Prostate gland (tissue), 2 donors: ENCODE measurements at regions not wholly inside any gene's neighbourhood (a gene's known extent, or its start where the extent isn't known, plus 50 kb on each side); places are given as distances from the start of the nearest gene placed in this dataset.

Experiments
- DNase-seq: peaks from one replicate; pipeline ENCODE4 v3.0.0-alpha.2; 2019; ENCODE audit warnings: low spot score
- H3K27ac ChIP-seq, 2 donors: fragments of 200-600 bp; sonication (generic); 2 replicates each; pipeline ENCODE4 v1.5.1; 2017 to 2019
- H3K27me3 ChIP-seq: fragments of 200-600 bp; sonication (generic); replicated peaks from 2 replicates; pipeline ENCODE4 v1.5.1; 2019; ENCODE audit not compliant: insufficient read depth
- H3K36me3 ChIP-seq, 2 donors: fragments of 200-600 bp; sonication (generic); 1 replicate in 1 of 2; 2 replicates in 1 of 2; pipeline versions ENCODE4 v1.5.1 to v1.8.1; 2017 to 2019
- H3K4me1 ChIP-seq: fragments of 200-600 bp; sonication (generic); replicated peaks from 2 replicates; pipeline ENCODE4 v1.5.1; 2019
- H3K4me3 ChIP-seq, 2 donors: fragments of 200-600 bp; sonication (generic); 2 replicates each; pipeline ENCODE4 v1.5.1; 2017 to 2019
- H3K9me3 ChIP-seq: fragments of 200-600 bp; sonication (generic); 2 replicates; pipeline ENCODE4 v1.5.1; 2017
- POLR2A ChIP-seq: fragments of 450-650 bp; IDR thresholded peaks from one replicate; pipeline ENCODE4 v1.6.1; 2016; ENCODE audit warnings: antibody characterized with exemption, mild to moderate bottlenecking
- POLR2AphosphoS5 ChIP-seq: sonication (generic); formaldehyde crosslinking; IDR thresholded peaks from one replicate; pipeline ENCODE4 v1.6.1; 2017; ENCODE audit warnings: antibody characterized with exemption
- WGBS: methylation state at CpG from one replicate; pipeline ENCODE4 v1.1.5; 2018; 5-methylcytosine and 5-hydroxymethylcytosine counted together
- intact Hi-C: fragments of 100-400 bp; cut with DNase I; formaldehyde crosslinking; loops from one replicate; pipeline ENCODE4 v1.14.2; 2022
- TF ChIP-seq, protein P1 (sequence below), 4 experiments: fragments of 200-600 bp in 2 of 4; fragments of 450-650 bp in 2 of 4; sonication (generic) in 2 of 4; IDR thresholded peaks; 1 replicate in 3 of 4; 2 replicates in 1 of 4; pipeline ENCODE4 v1.5.1; 2016 to 2019; ENCODE audit warnings: antibody characterized with exemption in 4 of 4, mild to moderate bottlenecking in 2 of 4, moderate library complexity in 2 of 4

DNA sequence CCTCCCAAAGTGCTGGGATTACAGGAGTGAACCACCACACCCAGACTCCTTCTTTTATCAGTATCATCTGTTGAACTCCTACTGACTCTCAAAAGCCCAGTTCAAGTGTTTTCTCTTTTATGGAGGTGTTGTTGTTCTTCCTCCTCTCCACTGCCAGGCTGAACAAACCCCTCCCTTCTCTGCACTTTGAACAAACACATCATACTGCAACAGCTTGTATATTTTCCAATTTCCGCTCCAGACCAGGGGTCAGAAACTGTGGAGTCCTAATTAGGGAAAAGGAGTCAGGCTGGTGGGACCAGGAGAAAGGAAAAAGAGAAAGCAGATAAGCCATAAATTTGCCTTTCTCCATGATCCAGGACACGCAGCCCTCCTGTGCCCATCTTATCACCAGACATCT lies 148.1 kb upstream of the HMHB1 start:
- Histone ChIP-seq H3K27ac (no peak overlapping the region), H3K9me3 (no peaks in the 10 kb centered on the region), H3K4me3 (no peak overlapping the region), H3K27me3 (no peaks in the 10 kb centered on the region), H3K36me3 (no peaks in the 10 kb centered on the region), H3K4me1 (no peaks in the 10 kb centered on the region)
- 82% methylated on average over 2 of the region's 2 CpGs for WGBS
- intact Hi-C loops, result no loop called here
- TF ChIP-seq POLR2AphosphoS5 (no peak), POLR2A (no peak)
- TF ChIP-seq, protein P1, sequence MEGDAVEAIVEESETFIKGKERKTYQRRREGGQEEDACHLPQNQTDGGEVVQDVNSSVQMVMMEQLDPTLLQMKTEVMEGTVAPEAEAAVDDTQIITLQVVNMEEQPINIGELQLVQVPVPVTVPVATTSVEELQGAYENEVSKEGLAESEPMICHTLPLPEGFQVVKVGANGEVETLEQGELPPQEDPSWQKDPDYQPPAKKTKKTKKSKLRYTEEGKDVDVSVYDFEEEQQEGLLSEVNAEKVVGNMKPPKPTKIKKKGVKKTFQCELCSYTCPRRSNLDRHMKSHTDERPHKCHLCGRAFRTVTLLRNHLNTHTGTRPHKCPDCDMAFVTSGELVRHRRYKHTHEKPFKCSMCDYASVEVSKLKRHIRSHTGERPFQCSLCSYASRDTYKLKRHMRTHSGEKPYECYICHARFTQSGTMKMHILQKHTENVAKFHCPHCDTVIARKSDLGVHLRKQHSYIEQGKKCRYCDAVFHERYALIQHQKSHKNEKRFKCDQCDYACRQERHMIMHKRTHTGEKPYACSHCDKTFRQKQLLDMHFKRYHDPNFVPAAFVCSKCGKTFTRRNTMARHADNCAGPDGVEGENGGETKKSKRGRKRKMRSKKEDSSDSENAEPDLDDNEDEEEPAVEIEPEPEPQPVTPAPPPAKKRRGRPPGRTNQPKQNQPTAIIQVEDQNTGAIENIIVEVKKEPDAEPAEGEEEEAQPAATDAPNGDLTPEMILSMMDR (IDR thresholded peaks at IDR 0.05), result no peak
- no peak for DNase-seq

DNA sequence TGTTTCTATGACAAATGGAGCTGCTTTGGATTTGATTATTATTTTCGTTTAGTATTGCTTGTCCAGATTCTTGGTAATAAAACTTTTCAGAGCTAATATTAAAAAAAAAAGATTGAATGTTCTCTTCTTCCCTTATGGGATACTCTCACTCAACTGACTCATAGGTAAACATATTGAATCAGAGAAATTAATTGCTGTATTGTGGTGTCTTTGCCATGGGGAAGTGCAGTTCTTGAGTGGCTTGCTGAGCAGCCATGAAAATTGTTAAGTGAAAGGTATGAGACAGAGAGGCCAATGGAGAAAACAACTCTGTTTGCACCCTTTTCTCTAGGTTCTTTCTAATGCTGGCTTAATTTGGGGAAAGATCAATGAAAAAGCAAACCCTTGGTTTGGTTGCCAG lies 149.9 kb upstream of the HMHB1 start:
- H3K4me3 ChIP-seq, result no peak overlapping the region
- intact Hi-C loops, result no loop called here
- WGBS, result 67% methylated on average over 1 of the region's 1 CpG
- H3K36me3 ChIP-seq, result no peaks in the 10 kb centered on the region
- H3K9me3 ChIP-seq, result no peaks in the 10 kb centered on the region
- H3K27ac ChIP-seq, result no peak overlapping the region
- DNase-seq, result no peak
- no peak for TF ChIP-seq POLR2A
- no peak for TF ChIP-seq POLR2AphosphoS5
- TF ChIP-seq, protein P1 (IDR thresholded peaks at IDR 0.05), result no peak
- no peaks in the 10 kb centered on the region for H3K4me1 ChIP-seq
- H3K27me3 ChIP-seq, result no peaks in the 10 kb centered on the region

DNA sequence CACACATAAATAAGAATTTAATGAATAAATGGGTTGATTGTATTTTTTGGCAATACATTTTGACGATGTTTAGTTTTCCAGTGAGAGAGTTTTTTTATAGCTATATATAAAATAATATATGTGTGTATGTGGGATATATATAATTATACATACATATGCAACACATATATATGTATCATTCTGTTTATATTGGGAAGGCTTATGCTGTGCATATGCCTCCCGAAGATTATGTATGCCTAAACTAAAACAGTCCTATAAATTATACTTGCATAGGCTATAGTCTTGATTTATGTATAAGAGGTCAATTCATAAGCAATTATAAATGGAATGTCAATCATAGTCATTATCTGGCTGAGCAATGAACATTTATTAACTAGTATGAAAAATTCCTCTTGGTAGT lies 151.3 kb upstream of the HMHB1 start:
- no peak overlapping the region for H3K27ac ChIP-seq
- H3K36me3 ChIP-seq, result no peaks in the 10 kb centered on the region
- H3K4me1 ChIP-seq, result no peaks in the 10 kb centered on the region
- intact Hi-C loops, result no loop called here
- H3K4me3 ChIP-seq, result no peak overlapping the region
- 90% methylated on average over 2 of the region's 2 CpGs for WGBS
- no peak for TF ChIP-seq POLR2A
- TF ChIP-seq, protein P1 (IDR thresholded peaks at IDR 0.05), result no peak
- TF ChIP-seq POLR2AphosphoS5, result no peak
- no peak for DNase-seq
- no peaks in the 10 kb centered on the region for H3K27me3 ChIP-seq
- no peaks in the 10 kb centered on the region for H3K9me3 ChIP-seq

DNA sequence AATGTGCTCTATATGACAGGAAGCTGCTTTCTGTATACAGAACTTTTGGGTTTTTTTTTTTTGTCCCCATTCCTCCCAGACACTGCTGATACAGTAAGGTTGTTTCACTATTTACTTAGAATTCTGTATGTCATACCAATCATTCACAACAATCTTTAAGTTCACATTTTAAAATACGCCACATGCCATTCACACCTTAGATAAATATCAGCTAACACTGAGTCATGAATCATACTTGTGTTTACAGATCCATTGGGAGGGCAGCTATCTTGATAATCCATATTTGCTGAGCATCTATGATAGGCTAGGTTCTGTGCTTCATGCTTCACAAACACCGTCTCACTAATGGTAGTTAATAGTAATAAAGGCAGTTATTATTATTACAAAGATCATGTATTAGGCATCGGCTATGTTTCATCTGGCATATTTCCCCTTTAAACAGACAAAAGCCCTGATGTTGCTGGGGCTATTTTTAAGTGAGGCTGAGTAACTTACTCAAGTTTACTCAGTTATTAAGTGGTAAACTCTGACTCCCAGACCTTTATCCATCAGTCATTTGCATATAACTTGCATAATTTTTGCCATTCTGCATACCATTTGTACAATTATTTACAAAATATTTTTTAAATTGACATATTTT lies 152.2 kb upstream of the HMHB1 start:
- no peak overlapping the region for H3K27ac ChIP-seq
- no peaks in the 10 kb centered on the region for H3K36me3 ChIP-seq
- H3K4me1 ChIP-seq, result no peaks in the 10 kb centered on the region
- intact Hi-C loops, result no loop called here
- H3K4me3 ChIP-seq, result no peak overlapping the region
- TF ChIP-seq, protein P1 (IDR thresholded peaks at IDR 0.05), result no peak
- TF ChIP-seq POLR2AphosphoS5 (no peak), POLR2A (no peak)
- no peaks in the 10 kb centered on the region for H3K27me3 ChIP-seq
- no peaks in the 10 kb centered on the region for H3K9me3 ChIP-seq
- no peak for DNase-seq
- 60% methylated on average over 3 of the region's 3 CpGs for WGBS

DNA sequence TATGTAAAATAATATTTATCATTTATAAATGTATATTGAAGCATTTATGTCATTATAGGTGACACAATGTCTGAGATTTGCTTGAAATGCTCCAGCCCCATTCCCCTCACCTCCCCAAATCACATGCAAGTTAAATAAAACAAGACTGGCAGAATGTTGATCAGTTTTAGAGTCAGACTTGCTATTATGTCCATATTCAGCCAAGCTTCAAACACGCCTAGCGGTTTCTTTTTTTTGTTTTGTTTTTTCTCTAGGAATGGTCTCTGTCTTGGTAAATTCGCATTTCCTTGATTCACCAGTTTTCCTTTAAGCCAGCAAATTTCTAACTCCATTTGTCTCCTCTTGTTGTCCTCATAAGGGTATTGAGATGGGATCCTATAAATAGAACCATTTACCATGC lies 153.0 kb upstream of the HMHB1 start:
- H3K4me3 ChIP-seq, result no peak overlapping the region
- no peak for DNase-seq
- H3K27ac ChIP-seq, result no peak overlapping the region
- intact Hi-C loops, result no loop called here
- no peaks in the 10 kb centered on the region for H3K4me1 ChIP-seq
- 97% methylated on average over 3 of the region's 3 CpGs for WGBS
- H3K36me3 ChIP-seq, result no peaks in the 10 kb centered on the region
- H3K27me3 ChIP-seq, result no peaks in the 10 kb centered on the region
- TF ChIP-seq POLR2A, result no peak
- TF ChIP-seq, protein P1 (IDR thresholded peaks at IDR 0.05), result no peak
- no peak for TF ChIP-seq POLR2AphosphoS5
- H3K9me3 ChIP-seq, result no peaks in the 10 kb centered on the region
